ENCODE measurements at regions not wholly inside any gene's neighbourhood (a gene's known extent, or its start where the extent isn't known, plus 50 kb on each side); places are given as distances from the start of the nearest gene placed in this dataset.
A peak's percentile ranks its signal among the peaks of the same experiment; 100 is the strongest.

DNA sequence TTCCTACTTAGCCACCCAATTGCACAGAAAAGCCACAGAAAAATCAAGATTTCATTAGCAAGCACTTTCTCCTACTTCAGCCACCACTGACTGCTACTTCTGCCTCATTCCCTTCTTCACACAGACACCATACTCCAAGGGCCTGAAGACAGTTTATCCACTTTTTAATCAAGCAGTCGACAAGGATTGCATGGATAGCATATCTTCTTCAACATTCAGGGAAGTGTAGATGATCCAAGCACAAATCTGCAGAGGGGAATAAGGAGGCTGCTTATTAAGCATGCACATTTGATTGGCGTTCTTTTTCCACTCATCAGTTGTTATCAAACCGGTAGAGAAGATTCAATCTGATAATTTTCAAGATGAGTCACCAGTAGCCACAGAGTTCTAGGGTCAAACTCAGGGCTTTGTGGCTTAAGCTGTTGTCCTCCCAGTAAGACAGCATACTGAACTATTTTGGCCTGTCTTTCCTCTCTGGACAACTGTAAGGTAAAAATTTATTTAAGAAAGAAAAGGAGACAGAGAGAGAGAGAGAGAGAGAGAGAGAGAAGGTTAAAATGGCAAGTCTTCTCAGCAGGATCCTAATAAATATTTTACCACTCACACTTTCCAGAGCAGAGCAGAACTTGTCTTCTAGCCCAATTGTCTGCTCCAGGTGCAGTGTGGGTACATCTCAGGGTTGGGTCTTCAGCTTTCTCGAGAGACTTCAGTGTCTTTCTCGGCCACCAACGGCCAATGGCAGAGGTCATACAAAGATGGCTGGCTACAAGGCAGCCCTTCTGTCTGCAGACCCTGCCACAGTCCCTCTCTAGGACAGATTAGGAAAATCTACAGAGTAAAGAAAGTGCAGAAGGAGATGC, 80.6 kb upstream of the BHLHE40 start:
- in situ Hi-C loops (cut with MboI): no loop called here
- H3K4me2 ChIP-seq (ENCODE audit: insufficient read depth, low read length): peak overlapping the region; percentile 45
- CTCF ChIA-PET (ENCODE audit: low intra/inter-chr PET ratio): no interaction called here
- TF ChIP-seq, protein P1, sequence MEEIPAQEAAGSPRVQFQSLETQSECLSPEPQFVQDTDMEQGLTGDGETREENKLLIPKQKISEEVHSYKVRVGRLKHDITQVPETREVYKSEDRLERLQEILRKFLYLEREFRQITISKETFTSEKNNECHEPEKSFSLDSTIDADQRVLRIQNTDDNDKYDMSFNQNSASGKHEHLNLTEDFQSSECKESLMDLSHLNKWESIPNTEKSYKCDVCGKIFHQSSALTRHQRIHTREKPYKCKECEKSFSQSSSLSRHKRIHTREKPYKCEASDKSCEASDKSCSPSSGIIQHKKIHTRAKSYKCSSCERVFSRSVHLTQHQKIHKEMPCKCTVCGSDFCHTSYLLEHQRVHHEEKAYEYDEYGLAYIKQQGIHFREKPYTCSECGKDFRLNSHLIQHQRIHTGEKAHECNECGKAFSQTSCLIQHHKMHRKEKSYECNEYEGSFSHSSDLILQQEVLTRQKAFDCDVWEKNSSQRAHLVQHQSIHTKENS (CRISPR knock-in tag; IDR thresholded peaks at IDR 0.05): no peak
- TF ChIP-seq ZNF584 (CRISPR knock-in tag; IDR thresholded peaks at IDR 0.05; ENCODE audit: low read depth): no peak
- TF ChIP-seq TCF7 (IDR thresholded peaks at IDR 0.05; ENCODE audit: borderline replicate concordance): 0 out of 2 replicates have a peak, but pooled peaks have one; percentile 19
- no peak for TF ChIP-seq TSC22D4 (tag; IDR thresholded peaks at IDR 0.05)
- 0 out of 2 replicates have a peak, but pooled peaks have one; percentile 21 for TF ChIP-seq ZNF165 (CRISPR knock-in tag; IDR thresholded peaks at IDR 0.05; ENCODE audit: borderline replicate concordance)
- TF ChIP-seq MTA2 (IDR thresholded peaks at IDR 0.05; ENCODE audit: low read depth): no peak; the same call in 1 of the 2 replicates
- no peak for TF ChIP-seq POU5F1 (IDR thresholded peaks at IDR 0.05; ENCODE audit: borderline replicate concordance, low read depth, low read length, partially characterized antibody)
- TF ChIP-seq, protein P2, sequence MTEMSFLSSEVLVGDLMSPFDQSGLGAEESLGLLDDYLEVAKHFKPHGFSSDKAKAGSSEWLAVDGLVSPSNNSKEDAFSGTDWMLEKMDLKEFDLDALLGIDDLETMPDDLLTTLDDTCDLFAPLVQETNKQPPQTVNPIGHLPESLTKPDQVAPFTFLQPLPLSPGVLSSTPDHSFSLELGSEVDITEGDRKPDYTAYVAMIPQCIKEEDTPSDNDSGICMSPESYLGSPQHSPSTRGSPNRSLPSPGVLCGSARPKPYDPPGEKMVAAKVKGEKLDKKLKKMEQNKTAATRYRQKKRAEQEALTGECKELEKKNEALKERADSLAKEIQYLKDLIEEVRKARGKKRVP (CRISPR knock-in tag; IDR thresholded peaks at IDR 0.05): no peak
- no peak for TF ChIP-seq PYGO2 (tag; IDR thresholded peaks at IDR 0.05)
- TF ChIP-seq TRIM24 (IDR thresholded peaks at IDR 0.05): peak in 1 of 2 experiments; percentile 61; a peak in 2 of 4 replicates
- TF ChIP-seq NCOA1 (IDR thresholded peaks at IDR 0.05; ENCODE audit: low read depth): peak; percentile 61; the same call in 1 of the 2 replicates
- TF ChIP-seq, protein P3, sequence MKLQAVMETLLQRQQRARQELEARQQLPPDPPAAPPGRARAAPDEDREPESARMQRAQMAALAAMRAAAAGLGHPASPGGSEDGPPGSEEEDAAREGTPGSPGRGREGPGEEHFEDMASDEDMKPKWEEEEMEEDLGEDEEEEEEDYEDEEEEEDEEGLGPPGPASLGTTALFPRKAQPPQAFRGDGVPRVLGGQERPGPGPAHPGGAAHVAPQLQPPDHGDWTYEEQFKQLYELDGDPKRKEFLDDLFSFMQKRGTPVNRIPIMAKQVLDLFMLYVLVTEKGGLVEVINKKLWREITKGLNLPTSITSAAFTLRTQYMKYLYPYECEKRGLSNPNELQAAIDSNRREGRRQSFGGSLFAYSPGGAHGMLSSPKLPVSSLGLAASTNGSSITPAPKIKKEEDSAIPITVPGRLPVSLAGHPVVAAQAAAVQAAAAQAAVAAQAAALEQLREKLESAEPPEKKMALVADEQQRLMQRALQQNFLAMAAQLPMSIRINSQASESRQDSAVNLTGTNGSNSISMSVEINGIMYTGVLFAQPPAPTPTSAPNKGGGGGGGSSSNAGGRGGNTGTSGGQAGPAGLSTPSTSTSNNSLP (IDR thresholded peaks at IDR 0.05; ENCODE audit: borderline replicate concordance, low read depth, low read length): peak; percentile 85
- TF ChIP-seq ILF3 (IDR thresholded peaks at IDR 0.05; ENCODE audit: borderline replicate concordance): no peak
- no peak for TF ChIP-seq NONO (IDR thresholded peaks at IDR 0.05; ENCODE audit: low read depth in 2 of 2, low read length in 1 of 2)
- TF ChIP-seq SLC30A9 (CRISPR knock-in tag; IDR thresholded peaks at IDR 0.05): no peak
- TF ChIP-seq PRPF4 (IDR thresholded peaks at IDR 0.05; ENCODE audit: insufficient read depth, low read depth, low read length, poor library complexity, severe bottlenecking): no peak

More for the DNA sequence above, 80.6 kb upstream of the BHLHE40 start:
- Histone ChIP-seq H3K9me3 (replicated peaks; ENCODE audit: control insufficient read depth, insufficient read depth, low read depth, low read length) (no peaks in the 10 kb centered on the region), H3K27ac (ENCODE audit: extremely low read depth, low read depth, low read length) (peak overlapping the region; percentile 52; the same call in 2 of the 3 replicates), H3K9ac (ENCODE audit: insufficient read depth in 1 of 2, low read depth in 2 of 2, low read length in 2 of 2) (peak overlapping the region in 1 of 2 experiments; percentile 4; a peak in 2 of 4 replicates), H3K9me1 (ENCODE audit: control insufficient read depth, insufficient read depth, low read length) (no peaks in the 10 kb centered on the region), H3K4me1 (replicated peaks in 1 of 2; ENCODE audit: control insufficient read depth in 2 of 2, insufficient read depth in 2 of 2, low read length in 2 of 2) (peaks cover 3 to 48% of the 10 kb centered on the region in 2 experiments; a peak in 4 of 5 replicates), H3K79me2 (ENCODE audit: control insufficient read depth, insufficient read depth, low read length) (no peaks in the 10 kb centered on the region), H3K27me3 (ENCODE audit: control insufficient read depth in 2 of 2, insufficient read depth in 2 of 2, low read length in 2 of 2) (no peaks in the 10 kb centered on the region), H3K4me3 (no peak overlapping the region), H2AFZ (ENCODE audit: low read depth, low read length) (peak overlapping the region; percentile 65), H3K36me3 (ENCODE audit: control insufficient read depth, insufficient read depth, low read length) (no peaks in the 10 kb centered on the region), H4K20me1 (replicated peaks; ENCODE audit: control insufficient read depth, insufficient read depth, low read length) (no peaks in the 10 kb centered on the region)
- POLR2A ChIA-PET: interaction anchor here (0.6 to 1.5 kb wide), 5 partner anchors 9 to 139 kb away, joined by 3 to 4 read pairs (median 3); no protein-coding TSS in a partner anchor
- WGBS (ENCODE audit: insufficient coverage, low coverage, missing lambda C conversion rate): 4% methylated on average over 6 of the region's 6 CpGs
- intact Hi-C loops (cut with micrococcal nuclease): no loop called here
- no TSS peak for BruUV-seq (replicated peaks)
- peak; percentile 52 to 72 (median 56) for DNase-seq (ENCODE audit: extremely low read depth in 1 of 4, low spot score in 3 of 4)
- peak; percentile 67 for ATAC-seq
- peak; percentile 84 for FAIRE-seq
